Heart left ventricle (tissue), 16 donors: ENCODE measurements at regions not wholly inside any gene's neighbourhood (a gene's known extent, or its start where the extent isn't known, plus 50 kb on each side); places are given as distances from the start of the nearest gene placed in this dataset.

Source experiments
- ATAC-seq, 4 donors: fragments of 200-7000 bp; cut with Tn5 transposase; one replicate each; pipeline ENCODE4 v1.9.1; 2020 to 2022; ENCODE audit warnings: moderate library complexity in 4 of 4, mild to moderate bottlenecking in 3 of 4, moderate number of reproducible peaks in 1 of 4
- DNase-seq, 5 donors: peaks; one replicate each; pipeline ENCODE4 v3.0.0-alpha.2; 2020
- H3K27ac ChIP-seq, 12 donors: fragments of 200-600 bp; sonication (generic) in 4 of 12; one replicate each; pipeline versions ENCODE4 v1.5.0 to v1.8.0; 2016 to 2022; ENCODE audit warnings: mild to moderate bottlenecking in 2 of 12
- H3K27me3 ChIP-seq, 9 donors: fragments of 200-600 bp; sonication (generic) in 2 of 9; one replicate each; pipeline versions ENCODE4 v1.5.1 to v1.8.0; 2016 to 2022; ENCODE audit warnings: mild to moderate bottlenecking in 3 of 9
- H3K36me3 ChIP-seq, 9 donors: fragments of 200-600 bp; sonication (generic) in 2 of 9; one replicate each; pipeline versions ENCODE4 v1.5.0 to v1.8.0; 2018 to 2022; ENCODE audit warnings: mild to moderate bottlenecking in 2 of 9
- H3K4me1 ChIP-seq, 12 donors: fragments of 200-600 bp; sonication (generic) in 4 of 12; one replicate each; pipeline versions ENCODE4 v1.5.0 to v1.8.0; 2016 to 2022; ENCODE audit warnings: mild to moderate bottlenecking in 3 of 12
- H3K4me3 ChIP-seq, 12 donors: fragments of 200-600 bp; sonication (generic) in 4 of 12; one replicate each; pipeline versions ENCODE4 v1.5.0 to v1.8.0; 2017 to 2022; ENCODE audit warnings: mild to moderate bottlenecking in 9 of 12, moderate library complexity in 4 of 12
- H3K9me3 ChIP-seq, 12 donors: fragments of 200-600 bp; sonication (generic) in 4 of 12; one replicate each; pipeline versions ENCODE4 v1.5.0 to v1.8.0; 2016 to 2022; ENCODE audit warnings: mild to moderate bottlenecking in 1 of 12
- CTCF ChIP-seq, 12 donors: fragments of 200-600 bp; sonication (generic) in 4 of 12; IDR thresholded peaks; one replicate each; pipeline versions ENCODE4 v1.5.0 to v1.8.0; 2018 to 2022; ENCODE audit warnings: antibody characterized with exemption in 12 of 12, mild to moderate bottlenecking in 5 of 12
- POLR2A ChIP-seq, 2 donors: fragments of 450-650 bp; IDR thresholded peaks; one replicate each; pipeline ENCODE4 v1.6.1; 2017; ENCODE audit warnings: antibody characterized with exemption in 2 of 2, mild to moderate bottlenecking in 2 of 2, moderate library complexity in 2 of 2
- WGBS, 4 donors: extraction: QIAGEN DNeasy Blood & Tissue Kit in 2 of 4; methylation state at CpG; one replicate each; pipeline versions ENCODE4 v1.1.5 to v1.1.7; 2013 to 2018; 5-methylcytosine and 5-hydroxymethylcytosine counted together
- intact Hi-C, 10 donors: fragments of 100-400 bp; cut with DNase I; formaldehyde crosslinking; loops; one replicate each; pipeline versions ENCODE4 v1.11.1 to v1.14.2; 2022
- donor health status: ischemic (EF 13 %, LVEDD 7.1; RV severe dilation, severe dysfunction).
- donor health status: healthy with polysubstance abuse.
- donor health status: DM: no; HTN: yes; CAD: no.
- donor health status: DM: no; HTN: no; CAD: no.
- donor health status: ischemic (EF 25% LVEDD 6.9; RV normal size, moderate dysfunction).
- donor health status: ischemic (EF 25% LVEDD 5.7; RV mildly dilated, moderate dysfunction).
- donor health status: healthy.
- donor health status: DM: yes; HTN: yes; CAD: no.
- donor health status: ischemic (EF 35%, LVEDD 5.7; RV mildly dilated, moderate dysfunction).
- donor health status: nonischemic (EF 11% LVEDD 7.7; RV severe dilation, severe dysfunction).
- donor health status: DM: yes; HTN: yes; CAD: no.
- donor health status: PGD.
- donor health status: ischemic (EF 29% LVEDD 5.4; RV normal size, mild dysfunction).
- donor health status: nonischemic (EF 23%, LVEDD 6.1; RV moderate dilation, normal function).

- no peak for TF ChIP-seq POLR2A (IDR thresholded peaks at IDR 0.05)
- TF ChIP-seq CTCF (IDR thresholded peaks at IDR 0.05): no peak
- no peaks in the 10 kb centered on the region for H3K36me3 ChIP-seq
- WGBS, 4 donors: 62 to 67% (median 64%) methylated on average over 6 of the region's 6 CpGs
- no peaks in the 10 kb centered on the region for H3K4me1 ChIP-seq
- intact Hi-C loops: no loop called here
- no peaks in the 10 kb centered on the region for H3K9me3 ChIP-seq
- ATAC-seq: no peak
- no peak for DNase-seq
- H3K27ac ChIP-seq: no peak overlapping the region
- H3K4me3 ChIP-seq: no peak overlapping the region
- H3K27me3 ChIP-seq: peaks cover 0 to 6% (median 0%) of the 10 kb centered on the region in 9 donors
Measured at GRCh38 chr2:234414596-234414995, 82.3 kb downstream of the ARL4C start.

- no peaks in the 10 kb centered on the region for H3K4me1 ChIP-seq
- no peaks in the 10 kb centered on the region for H3K36me3 ChIP-seq
- intact Hi-C loops: no loop called here
- no peak for TF ChIP-seq POLR2A (IDR thresholded peaks at IDR 0.05)
- no peak for TF ChIP-seq CTCF (IDR thresholded peaks at IDR 0.05)
- H3K4me3 ChIP-seq: no peak overlapping the region
- DNase-seq (no peak), ATAC-seq (peak in 3 of 4 donors; percentile 54 to 74 (median 64))
- peaks cover 0 to 6% (median 0%) of the 10 kb centered on the region in 9 donors for H3K27me3 ChIP-seq
- WGBS, 4 donors: 41 to 61% (median 49%) methylated on average over 7 of the region's 7 CpGs
- no peak overlapping the region for H3K27ac ChIP-seq
- H3K9me3 ChIP-seq: no peaks in the 10 kb centered on the region
Measured at GRCh38 chr2:234412726-234413125, 84.2 kb downstream of the ARL4C start.

- no peaks in the 10 kb centered on the region for H3K36me3 ChIP-seq
- H3K9me3 ChIP-seq: no peaks in the 10 kb centered on the region
- intact Hi-C loops: no loop called here
- no peak overlapping the region for H3K4me3 ChIP-seq
- ATAC-seq (no peak), DNase-seq (no peak)
- peaks cover 0 to 6% (median 0%) of the 10 kb centered on the region in 9 donors for H3K27me3 ChIP-seq
- WGBS, 4 donors: 86 to 90% (median 89%) methylated on average over 4 of the region's 4 CpGs
- H3K4me1 ChIP-seq: no peaks in the 10 kb centered on the region
- TF ChIP-seq CTCF (IDR thresholded peaks at IDR 0.05) (no peak), POLR2A (IDR thresholded peaks at IDR 0.05) (no peak)
- H3K27ac ChIP-seq: no peak overlapping the region
Measured at GRCh38 chr2:234411793-234412192, 85.1 kb downstream of the ARL4C start.

- Histone ChIP-seq H3K27me3 (peaks cover 0 to 6% (median 0%) of the 10 kb centered on the region in 9 donors), H3K4me1 (peaks cover 0 to 2% (median 0%) of the 10 kb centered on the region in 12 donors), H3K4me3 (no peak overlapping the region), H3K36me3 (no peaks in the 10 kb centered on the region), H3K9me3 (no peaks in the 10 kb centered on the region), H3K27ac (no peak overlapping the region)
- ATAC-seq: no peak
- WGBS, 4 donors: 44 to 56% (median 54%) methylated on average over 5 of the region's 5 CpGs
- DNase-seq: no peak
- no peak for TF ChIP-seq CTCF (IDR thresholded peaks at IDR 0.05)
- no peak for TF ChIP-seq POLR2A (IDR thresholded peaks at IDR 0.05)
- intact Hi-C loops: no loop called here
Measured at GRCh38 chr2:234410526-234410925, 86.4 kb downstream of the ARL4C start.
